IMR-90 (cell line): ENCODE measurements at regions not wholly inside any gene's neighbourhood (a gene's known extent, or its start where the extent isn't known, plus 50 kb on each side); places are given as distances from the start of the nearest gene placed in this dataset.

Source experiments
- MAZ ChIP-seq: IDR thresholded peaks from 2 replicates; pipeline ENCODE4 v1.6.1; 2012; ENCODE audit warnings: low read depth, mild to moderate bottlenecking, low read length, improper control_type of control experiment, moderate library complexity, borderline replicate concordance
- RAD21 ChIP-seq: IDR thresholded peaks from 2 replicates; pipeline ENCODE4 v1.6.1; 2012; ENCODE audit warnings: low read length, improper control_type of control experiment
- TF ChIP-seq, protein P1 (sequence below): conservative IDR thresholded peaks from 2 replicates; pipeline ENCODE4 v1.5.1; 2012; ENCODE audit warnings: mild to moderate bottlenecking, low read depth, low read length, improper control_type of control experiment
- TF ChIP-seq, protein P2 (sequence below): fragments of 150-350 bp; IDR thresholded peaks from 2 replicates; pipeline ENCODE4 v1.6.1; 2017; ENCODE audit warnings: mild to moderate bottlenecking, antibody characterized with exemption, low read length, low read depth

DNA sequence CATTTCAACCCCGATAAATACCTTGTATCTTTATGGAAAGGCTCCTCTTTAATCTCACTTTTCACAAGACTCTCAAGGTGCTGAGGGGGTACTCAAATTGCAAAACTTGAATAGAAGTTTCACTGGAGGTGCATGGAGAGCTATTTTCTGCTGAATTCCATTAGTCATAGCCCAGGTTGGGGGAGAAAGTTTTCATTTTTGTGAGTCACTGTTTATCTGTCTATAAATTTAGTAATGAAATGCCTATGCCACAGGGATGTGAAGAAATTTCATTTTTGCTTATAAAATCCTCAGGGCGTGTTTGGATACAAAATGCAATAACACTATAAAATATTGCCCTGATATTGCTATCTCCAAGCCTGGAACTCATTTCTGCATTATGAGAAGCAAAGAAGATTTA lies 346.3 kb downstream of the LRATD1 start:
- TF ChIP-seq, protein P1, sequence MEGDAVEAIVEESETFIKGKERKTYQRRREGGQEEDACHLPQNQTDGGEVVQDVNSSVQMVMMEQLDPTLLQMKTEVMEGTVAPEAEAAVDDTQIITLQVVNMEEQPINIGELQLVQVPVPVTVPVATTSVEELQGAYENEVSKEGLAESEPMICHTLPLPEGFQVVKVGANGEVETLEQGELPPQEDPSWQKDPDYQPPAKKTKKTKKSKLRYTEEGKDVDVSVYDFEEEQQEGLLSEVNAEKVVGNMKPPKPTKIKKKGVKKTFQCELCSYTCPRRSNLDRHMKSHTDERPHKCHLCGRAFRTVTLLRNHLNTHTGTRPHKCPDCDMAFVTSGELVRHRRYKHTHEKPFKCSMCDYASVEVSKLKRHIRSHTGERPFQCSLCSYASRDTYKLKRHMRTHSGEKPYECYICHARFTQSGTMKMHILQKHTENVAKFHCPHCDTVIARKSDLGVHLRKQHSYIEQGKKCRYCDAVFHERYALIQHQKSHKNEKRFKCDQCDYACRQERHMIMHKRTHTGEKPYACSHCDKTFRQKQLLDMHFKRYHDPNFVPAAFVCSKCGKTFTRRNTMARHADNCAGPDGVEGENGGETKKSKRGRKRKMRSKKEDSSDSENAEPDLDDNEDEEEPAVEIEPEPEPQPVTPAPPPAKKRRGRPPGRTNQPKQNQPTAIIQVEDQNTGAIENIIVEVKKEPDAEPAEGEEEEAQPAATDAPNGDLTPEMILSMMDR: no peak
- TF ChIP-seq RAD21 (no peak), MAZ (no peak)
- TF ChIP-seq, protein P2, sequence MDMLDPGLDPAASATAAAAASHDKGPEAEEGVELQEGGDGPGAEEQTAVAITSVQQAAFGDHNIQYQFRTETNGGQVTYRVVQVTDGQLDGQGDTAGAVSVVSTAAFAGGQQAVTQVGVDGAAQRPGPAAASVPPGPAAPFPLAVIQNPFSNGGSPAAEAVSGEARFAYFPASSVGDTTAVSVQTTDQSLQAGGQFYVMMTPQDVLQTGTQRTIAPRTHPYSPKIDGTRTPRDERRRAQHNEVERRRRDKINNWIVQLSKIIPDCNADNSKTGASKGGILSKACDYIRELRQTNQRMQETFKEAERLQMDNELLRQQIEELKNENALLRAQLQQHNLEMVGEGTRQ: no peak
